ENCODE measurements at regions not wholly inside any gene's neighbourhood (a gene's known extent, or its start where the extent isn't known, plus 50 kb on each side); places are given as distances from the start of the nearest gene placed in this dataset.

DNA sequence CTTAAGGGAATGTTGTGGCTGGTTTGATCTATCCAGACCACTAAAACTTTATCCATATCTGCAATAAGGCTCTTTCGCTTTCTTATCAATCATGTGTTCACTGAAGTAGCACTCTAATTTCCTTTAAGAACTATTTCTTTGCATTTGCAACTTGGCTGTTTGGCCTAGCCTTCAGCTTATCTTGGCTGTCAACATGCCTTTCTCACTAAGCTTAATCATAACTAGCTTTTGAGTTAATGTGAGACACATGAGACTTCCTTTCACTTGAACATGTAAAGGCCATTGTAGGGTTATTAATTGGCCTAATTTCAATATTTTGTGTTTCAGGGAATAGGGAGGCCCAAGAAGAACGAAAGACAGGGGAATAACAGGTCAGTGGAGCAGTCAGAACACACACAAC, 124.7 kb downstream of the TNFSF18 start:
- no peak for TF ChIP-seq FOXM1 (IDR thresholded peaks at IDR 0.05; ENCODE audit: borderline replicate concordance)
- TF ChIP-seq SP1 (IDR thresholded peaks at IDR 0.05): no peak
- TF ChIP-seq BHLHE40 (IDR thresholded peaks at IDR 0.05; ENCODE audit: borderline replicate concordance): no peak
- TF ChIP-seq FOXK2 (IDR thresholded peaks at IDR 0.05): no peak
- TF ChIP-seq LEF1 (IDR thresholded peaks at IDR 0.05; ENCODE audit: borderline replicate concordance): no peak
- no peak for TF ChIP-seq NFRKB (IDR thresholded peaks at IDR 0.05)
- TF ChIP-seq TARDBP (IDR thresholded peaks at IDR 0.05): no peak
- TF ChIP-seq HDGF (IDR thresholded peaks at IDR 0.05; ENCODE audit: borderline replicate concordance): no peak
- no peak for TF ChIP-seq ELF4 (IDR thresholded peaks at IDR 0.05)
- no peak for TF ChIP-seq ARNT (IDR thresholded peaks at IDR 0.05)
- TF ChIP-seq SUZ12 (IDR thresholded peaks at IDR 0.05): no peak

Data from HEK293T (cell line).